ENCODE measurements at regions not wholly inside any gene's neighbourhood (a gene's known extent, or its start where the extent isn't known, plus 50 kb on each side); places are given as distances from the start of the nearest gene placed in this dataset.
"Not testable (repeated sequence)": the region's sequence is repeated elsewhere in the genome, so short reads cannot be mapped to it uniquely, and the experiment has no call there.

GRCh38 chr9:18281291-18281690 is 192.7 kb upstream of the ADAMTSL1 start:
- in situ Hi-C loops (cut with MboI; ENCODE audit: low sequenced_read_pairs in 4 of 4) (no loop called here), intact Hi-C loops (cut with DNase I; ENCODE audit: low total_unique reads) (no loop called here)
- no peak for DNase-seq
- Histone ChIP-seq H3K27me3 (no peaks in the 10 kb centered on the region), H3K36me3 (no peaks in the 10 kb centered on the region), H3K27ac (no peak overlapping the region), H3K4me3 (no peak overlapping the region), H3K4me1 (no peaks in the 10 kb centered on the region), H3K9me3 (no peaks in the 10 kb centered on the region)
- no peak for TF ChIP-seq CTCF (IDR thresholded peaks at IDR 0.05 in 4 of 5, conservative IDR thresholded peaks at IDR 0.05 in 1 of 5)
- no peak for TF ChIP-seq POLR2A (IDR thresholded peaks at IDR 0.05)
- ATAC-seq = no peak

GRCh38 chr9:18294229-18294628 is 179.7 kb upstream of the ADAMTSL1 start:
- no peak overlapping the region for H3K4me3 ChIP-seq
- DNase-seq (no peak), ATAC-seq (no peak)
- intact Hi-C loops (cut with DNase I; ENCODE audit: low total_unique reads) = no loop called here
- no peak overlapping the region for H3K27ac ChIP-seq
- no peaks in the 10 kb centered on the region for H3K36me3 ChIP-seq
- in situ Hi-C loops (cut with MboI; ENCODE audit: low sequenced_read_pairs in 4 of 4) = no loop called here
- TF ChIP-seq CTCF (IDR thresholded peaks at IDR 0.05 in 4 of 5, conservative IDR thresholded peaks at IDR 0.05 in 1 of 5) = no peak
- no peak for TF ChIP-seq POLR2A (IDR thresholded peaks at IDR 0.05)
- H3K9me3 ChIP-seq = no peaks in the 10 kb centered on the region
- H3K4me1 ChIP-seq = no peaks in the 10 kb centered on the region
- H3K27me3 ChIP-seq = no peaks in the 10 kb centered on the region

GRCh38 chr9:18296702-18297055 is 177.3 kb upstream of the ADAMTSL1 start:
- H3K27ac ChIP-seq = no peak overlapping the region
- H3K4me3 ChIP-seq = no peak overlapping the region
- no peaks in the 10 kb centered on the region for H3K36me3 ChIP-seq
- H3K4me1 ChIP-seq = no peaks in the 10 kb centered on the region
- no peak for DNase-seq
- intact Hi-C loops (cut with DNase I; ENCODE audit: low total_unique reads) (no loop called here), in situ Hi-C loops (cut with MboI; ENCODE audit: low sequenced_read_pairs in 4 of 4) (no loop called here)
- no peaks in the 10 kb centered on the region for H3K9me3 ChIP-seq
- H3K27me3 ChIP-seq = no peaks in the 10 kb centered on the region
- ATAC-seq = no peak
- TF ChIP-seq CTCF (IDR thresholded peaks at IDR 0.05 in 4 of 5, conservative IDR thresholded peaks at IDR 0.05 in 1 of 5) = no peak
- TF ChIP-seq POLR2A (IDR thresholded peaks at IDR 0.05) = no peak

- H3K4me3 ChIP-seq = no peak overlapping the region
- no peaks in the 10 kb centered on the region for H3K4me1 ChIP-seq
- intact Hi-C loops (cut with DNase I; ENCODE audit: low total_unique reads) (no loop called here), in situ Hi-C loops (cut with MboI; ENCODE audit: low sequenced_read_pairs in 4 of 4) (no loop called here)
- DNase-seq (no peak), ATAC-seq (no peak)
- H3K36me3 ChIP-seq = no peaks in the 10 kb centered on the region
- TF ChIP-seq POLR2A (IDR thresholded peaks at IDR 0.05) (no peak), CTCF (IDR thresholded peaks at IDR 0.05 in 4 of 5, conservative IDR thresholded peaks at IDR 0.05 in 1 of 5) (no peak)
- no peaks in the 10 kb centered on the region for H3K9me3 ChIP-seq
- H3K27ac ChIP-seq = no peak overlapping the region
- H3K27me3 ChIP-seq = no peaks in the 10 kb centered on the region
Observed at GRCh38 chr9:18297056-18297841, 176.7 kb upstream of the ADAMTSL1 start.

GRCh38 chr9:18299449-18299848 is 174.5 kb upstream of the ADAMTSL1 start:
- no peak for ATAC-seq
- Histone ChIP-seq H3K27me3 (no peaks in the 10 kb centered on the region), H3K4me3 (no peak overlapping the region), H3K4me1 (no peaks in the 10 kb centered on the region), H3K9me3 (no peaks in the 10 kb centered on the region), H3K27ac (no peak overlapping the region), H3K36me3 (no peaks in the 10 kb centered on the region)
- no peak for DNase-seq
- TF ChIP-seq CTCF (IDR thresholded peaks at IDR 0.05 in 4 of 5, conservative IDR thresholded peaks at IDR 0.05 in 1 of 5) = no peak
- no peak for TF ChIP-seq POLR2A (IDR thresholded peaks at IDR 0.05)
- in situ Hi-C loops (cut with MboI; ENCODE audit: low sequenced_read_pairs in 4 of 4) (no loop called here), intact Hi-C loops (cut with DNase I; ENCODE audit: low total_unique reads) (no loop called here)

- H3K9me3 ChIP-seq; in situ Hi-C loops (cut with MboI; ENCODE audit: low sequenced_read_pairs in 4 of 4); H3K4me1 ChIP-seq; H3K36me3 ChIP-seq; H3K27ac ChIP-seq; DNase-seq; H3K27me3 ChIP-seq; H3K4me3 ChIP-seq; intact Hi-C loops (cut with DNase I; ENCODE audit: low total_unique reads); ATAC-seq: not testable (repeated sequence)
Observed at GRCh38 chr9:18305167-18305806, 168.7 kb upstream of the ADAMTSL1 start.
